Eye (tissue), 1 donor: ENCODE measurements at regions not wholly inside any gene's neighbourhood (a gene's known extent, or its start where the extent isn't known, plus 50 kb on each side); places are given as distances from the start of the nearest gene placed in this dataset.
"Not testable (repeated sequence)": the region's sequence is repeated elsewhere in the genome, so short reads cannot be mapped to it uniquely, and the experiment has no call there.

ENCODE experiments used
- DNase-seq: peaks from one replicate; pipeline ENCODE4 v3.0.0-alpha.2; 2015

DNA sequence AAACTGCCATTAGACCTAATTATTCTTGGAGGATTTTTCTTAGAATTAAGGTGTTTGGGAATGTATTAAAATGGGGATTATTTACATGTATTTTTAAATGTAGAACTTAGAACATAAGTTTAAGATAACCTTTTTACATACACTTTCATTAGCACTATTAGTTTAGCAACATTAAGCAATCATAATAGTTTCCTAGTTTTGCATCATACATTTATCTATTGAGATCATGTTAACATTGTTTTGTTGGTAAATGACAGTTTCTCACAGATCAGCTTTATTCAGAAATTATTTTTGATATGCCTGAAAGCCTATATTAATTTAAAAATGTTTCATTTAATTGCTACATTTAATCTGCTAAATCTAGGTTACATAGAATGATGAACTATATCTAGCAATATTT is 189.7 kb upstream of the PPP1R3A start:
- DNase-seq: no peak

DNA sequence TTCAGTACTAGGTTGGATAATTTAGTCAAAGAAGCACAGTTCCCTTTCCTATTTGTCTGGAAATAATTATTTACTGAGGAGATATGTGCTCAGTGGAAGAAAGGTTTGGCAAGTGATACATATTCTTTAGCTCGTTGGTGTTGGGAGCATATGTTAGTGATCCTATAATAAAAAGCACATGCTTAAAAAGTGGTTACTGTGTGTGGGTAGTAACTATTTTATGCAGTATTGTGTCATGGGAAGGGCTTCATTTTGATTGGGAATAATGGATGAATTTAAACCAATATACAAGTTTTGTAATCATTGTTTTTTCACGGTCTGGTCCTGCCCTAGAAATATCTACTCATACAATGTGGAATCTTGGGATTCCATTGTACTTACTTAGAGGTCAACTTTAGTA is 188.7 kb upstream of the PPP1R3A start:
- no peak for DNase-seq

DNA sequence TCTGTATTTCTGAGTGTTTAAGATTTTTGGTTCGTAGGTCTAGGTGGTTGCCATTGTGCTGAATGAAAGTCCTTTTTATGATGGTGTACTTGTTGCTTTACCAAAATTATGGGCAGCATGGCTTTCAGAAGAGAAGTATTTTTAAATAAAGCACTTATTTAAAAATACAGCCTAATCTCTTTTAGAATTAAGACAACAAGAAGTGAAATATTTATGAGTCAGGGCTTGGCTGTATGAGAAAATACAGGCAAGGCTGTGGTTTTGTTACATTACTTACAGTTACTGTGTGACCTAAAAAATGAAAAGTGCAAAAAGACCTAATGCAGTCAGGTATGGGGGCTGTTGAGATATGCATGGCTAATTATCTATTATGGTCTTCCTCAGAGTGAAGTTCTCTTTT is 185.2 kb upstream of the PPP1R3A start:
- DNase-seq: no peak

DNA sequence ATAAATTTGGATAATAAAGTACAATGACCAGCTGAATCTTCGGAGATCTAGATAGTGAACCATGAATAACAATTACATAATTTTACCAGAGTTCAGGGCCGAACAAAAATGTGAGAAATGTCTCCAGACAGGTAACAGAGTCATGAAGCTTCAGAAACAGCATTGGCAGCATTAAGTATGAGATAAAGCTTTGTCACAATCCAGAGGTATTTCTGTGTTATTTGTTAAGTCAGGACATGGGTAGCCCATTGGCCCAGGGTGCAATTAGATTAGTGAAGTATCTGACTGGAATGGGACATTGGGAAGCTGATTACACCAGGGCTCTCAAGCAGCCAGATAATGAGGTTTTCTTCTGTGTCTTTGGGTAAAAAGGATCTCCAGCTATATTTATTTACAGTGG is 184.2 kb upstream of the PPP1R3A start:
- DNase-seq: no peak

DNA sequence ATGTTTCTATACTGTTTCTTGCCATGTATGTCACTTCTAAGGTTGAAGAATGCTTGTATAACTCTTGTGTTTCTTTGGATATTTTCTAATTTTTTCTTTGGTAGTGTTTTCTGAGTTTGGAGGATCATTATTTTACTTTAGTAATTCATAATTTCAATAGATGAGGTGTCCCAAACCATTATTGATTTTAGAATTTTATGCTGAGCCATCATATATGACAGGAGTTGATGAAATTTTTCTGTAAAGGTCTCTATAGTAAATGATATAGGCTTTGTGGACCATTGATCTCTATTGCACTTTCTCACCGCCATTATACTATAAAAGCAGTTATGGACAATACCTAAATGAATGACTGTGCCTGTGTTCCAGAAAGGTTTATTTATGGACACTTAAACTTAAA is 183.3 kb upstream of the PPP1R3A start:
- no peak for DNase-seq

DNA sequence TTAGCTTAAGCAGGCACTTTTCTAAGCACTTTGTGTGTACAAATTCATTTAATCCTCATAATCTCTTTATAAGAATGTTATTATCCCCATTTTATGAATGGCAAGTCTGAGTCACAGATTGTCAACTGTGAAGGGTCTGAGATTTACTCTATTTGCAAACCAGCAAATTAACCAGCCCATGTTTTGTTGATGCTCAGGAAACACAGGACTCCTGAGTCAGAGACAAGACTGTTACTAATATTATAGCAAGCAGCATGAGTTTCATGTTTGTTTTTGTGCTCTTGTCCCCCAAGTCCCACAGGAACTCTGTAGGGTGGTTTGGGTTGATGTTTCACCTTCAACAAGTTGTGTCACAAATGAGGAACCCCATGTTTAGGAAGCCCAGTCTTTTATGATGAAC is 182.0 kb upstream of the PPP1R3A start:
- DNase-seq: no peak

DNA sequence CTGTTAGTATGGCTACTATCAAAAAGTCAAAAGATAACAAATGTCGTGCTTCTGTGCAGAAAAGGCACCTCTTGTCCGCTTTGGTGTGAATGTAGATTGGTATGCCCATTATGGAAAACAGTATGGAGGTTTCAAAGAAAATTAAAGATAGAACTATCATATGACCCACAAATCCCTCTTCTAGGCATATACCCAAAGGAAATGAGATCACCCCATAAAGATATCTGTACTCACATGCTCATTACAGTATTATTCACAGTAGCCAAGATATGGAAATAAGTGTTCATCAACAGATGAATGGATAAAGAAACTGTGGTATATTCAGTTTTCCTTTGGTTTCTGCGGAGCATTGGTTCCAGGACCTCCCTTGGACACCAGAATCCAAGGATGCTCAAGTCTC is 180.5 kb upstream of the PPP1R3A start:
- DNase-seq: no peak

DNA sequence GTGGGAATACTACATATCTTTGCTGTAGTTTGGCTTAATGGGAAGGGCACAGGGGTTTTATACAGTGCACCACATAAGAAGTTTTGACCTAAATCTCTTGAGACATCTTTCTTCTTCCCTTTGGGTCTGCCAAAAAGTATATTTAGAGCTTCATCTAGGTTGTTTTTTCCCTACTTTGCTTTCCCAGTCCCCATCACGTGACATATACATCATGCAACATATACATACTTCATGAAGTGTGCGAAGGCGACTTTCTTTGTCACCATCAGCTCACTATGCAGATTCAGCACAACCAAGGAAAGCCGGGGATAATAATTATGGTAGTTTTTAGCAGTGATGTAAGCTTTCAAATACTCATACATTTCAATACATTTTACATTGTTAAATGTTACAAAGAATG is 177.1 kb upstream of the PPP1R3A start:
- no peak for DNase-seq

DNA sequence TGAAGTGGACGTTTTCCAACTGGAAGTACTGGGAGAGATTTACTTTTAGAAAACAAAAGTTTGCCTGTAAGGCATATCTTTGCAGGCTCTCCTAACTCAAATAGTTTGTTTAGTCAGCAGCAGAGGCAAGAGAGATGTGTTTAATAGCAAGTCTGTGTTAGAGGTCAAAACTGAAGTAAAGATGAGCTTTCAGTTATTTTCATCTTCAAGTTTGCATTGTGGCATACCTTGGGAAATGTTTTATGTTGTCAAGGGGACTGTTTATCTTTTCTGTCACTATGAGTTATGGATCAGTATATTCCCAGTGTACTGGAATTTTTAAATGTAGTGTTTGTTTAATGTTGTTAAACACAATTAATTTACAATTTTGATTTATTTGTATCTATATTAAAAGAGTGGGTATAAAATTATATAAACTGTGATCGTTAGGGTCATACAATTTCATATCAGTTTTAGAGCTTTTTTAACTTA is 169.7 kb upstream of the PPP1R3A start:
- no peak for DNase-seq

DNA sequence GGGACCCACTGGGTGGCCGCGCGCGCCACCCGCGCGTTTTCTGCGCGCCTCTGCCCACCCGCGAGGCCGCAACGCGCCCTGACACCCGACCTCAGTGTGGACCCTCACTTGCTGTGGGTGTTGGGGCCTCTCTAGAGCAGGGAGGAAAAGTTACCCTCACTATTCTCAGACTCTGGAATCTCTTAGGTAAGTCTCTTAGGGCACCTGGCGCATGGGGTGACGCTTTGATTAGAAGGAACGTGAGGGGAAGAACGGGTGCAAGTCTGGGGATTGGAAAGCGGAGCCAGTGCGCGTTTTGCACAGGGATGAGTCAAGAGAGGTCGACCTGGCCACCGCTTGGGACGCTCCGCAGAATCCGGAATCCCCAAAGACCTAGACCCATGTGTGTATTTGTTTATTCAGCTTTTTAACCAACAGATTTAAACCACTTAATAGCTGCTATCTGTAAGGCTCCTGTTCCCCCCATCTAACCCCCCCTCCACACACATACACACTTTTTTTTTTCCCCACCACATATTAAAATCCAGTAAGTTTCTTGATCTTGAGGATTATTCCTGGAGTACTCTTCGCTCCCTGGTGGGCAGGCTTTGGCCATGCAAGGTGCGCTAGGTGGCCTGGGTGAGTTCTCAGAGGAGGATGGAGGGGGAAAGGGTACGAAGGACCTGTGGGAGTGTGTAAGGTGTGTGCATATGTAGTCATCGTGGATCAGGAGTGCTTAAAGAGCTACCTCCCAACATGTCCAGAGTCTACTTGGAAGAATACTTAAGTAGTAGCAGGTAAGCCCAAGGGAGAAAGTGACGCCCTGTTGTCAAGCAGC is 169.1 kb upstream of the PPP1R3A start:
- DNase-seq: peak; percentile 71

DNA sequence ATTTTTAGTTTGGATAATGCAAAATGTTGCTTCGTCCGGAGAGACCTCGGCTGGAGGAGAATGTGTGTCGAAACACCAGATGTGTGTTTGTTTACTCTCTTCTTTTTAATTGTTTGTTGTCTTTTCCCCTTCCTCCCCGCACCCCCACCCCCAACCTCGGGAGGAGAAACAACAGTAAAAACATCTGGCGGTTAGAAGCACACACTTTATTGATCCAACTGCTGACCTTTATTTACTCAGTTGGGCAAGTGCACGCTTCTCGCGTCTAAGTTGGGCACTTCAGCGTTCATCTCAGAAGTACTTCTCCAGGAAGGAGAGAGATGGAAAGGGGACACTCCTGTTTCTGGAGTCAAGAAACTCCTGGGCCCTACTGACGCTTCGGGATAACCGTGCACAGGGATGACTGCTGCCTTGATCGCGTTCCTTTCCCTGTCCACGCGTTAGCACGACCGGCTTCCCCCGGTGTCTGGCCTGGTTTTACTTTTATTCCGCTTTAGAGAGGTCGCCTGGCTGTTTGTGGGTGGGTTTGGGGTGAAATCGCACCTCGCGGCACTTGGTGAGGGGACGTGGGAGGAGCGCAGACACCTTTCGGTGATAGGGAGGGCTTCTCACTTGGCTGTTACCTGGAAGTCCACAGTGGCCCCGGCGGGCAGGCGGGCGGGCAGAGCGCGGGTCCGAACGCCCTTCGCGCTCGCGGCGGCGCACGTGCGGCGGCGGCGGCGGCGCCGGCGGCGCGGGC is 168.3 kb upstream of the PPP1R3A start:
- DNase-seq: peak; percentile 81

DNA sequence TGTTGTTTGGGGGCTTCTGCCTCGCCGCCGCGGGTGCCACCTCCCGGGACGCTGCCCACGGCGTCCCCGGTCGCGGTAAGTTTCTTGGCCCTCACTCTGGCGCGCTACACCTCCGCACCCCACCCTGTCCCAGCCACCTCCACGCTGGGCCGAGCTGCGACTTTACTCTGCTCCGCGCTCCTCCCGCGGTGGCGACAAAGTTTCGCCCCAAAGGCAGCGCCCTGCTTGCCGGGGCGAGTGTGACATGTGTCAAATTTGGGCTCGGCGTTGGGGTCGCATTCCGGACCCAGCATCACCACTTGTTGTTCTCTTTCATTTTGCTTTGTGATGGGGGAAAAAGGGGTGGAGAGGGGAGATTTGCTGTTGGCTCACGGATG is 167.7 kb upstream of the PPP1R3A start:
- DNase-seq: peak; percentile 81

DNA sequence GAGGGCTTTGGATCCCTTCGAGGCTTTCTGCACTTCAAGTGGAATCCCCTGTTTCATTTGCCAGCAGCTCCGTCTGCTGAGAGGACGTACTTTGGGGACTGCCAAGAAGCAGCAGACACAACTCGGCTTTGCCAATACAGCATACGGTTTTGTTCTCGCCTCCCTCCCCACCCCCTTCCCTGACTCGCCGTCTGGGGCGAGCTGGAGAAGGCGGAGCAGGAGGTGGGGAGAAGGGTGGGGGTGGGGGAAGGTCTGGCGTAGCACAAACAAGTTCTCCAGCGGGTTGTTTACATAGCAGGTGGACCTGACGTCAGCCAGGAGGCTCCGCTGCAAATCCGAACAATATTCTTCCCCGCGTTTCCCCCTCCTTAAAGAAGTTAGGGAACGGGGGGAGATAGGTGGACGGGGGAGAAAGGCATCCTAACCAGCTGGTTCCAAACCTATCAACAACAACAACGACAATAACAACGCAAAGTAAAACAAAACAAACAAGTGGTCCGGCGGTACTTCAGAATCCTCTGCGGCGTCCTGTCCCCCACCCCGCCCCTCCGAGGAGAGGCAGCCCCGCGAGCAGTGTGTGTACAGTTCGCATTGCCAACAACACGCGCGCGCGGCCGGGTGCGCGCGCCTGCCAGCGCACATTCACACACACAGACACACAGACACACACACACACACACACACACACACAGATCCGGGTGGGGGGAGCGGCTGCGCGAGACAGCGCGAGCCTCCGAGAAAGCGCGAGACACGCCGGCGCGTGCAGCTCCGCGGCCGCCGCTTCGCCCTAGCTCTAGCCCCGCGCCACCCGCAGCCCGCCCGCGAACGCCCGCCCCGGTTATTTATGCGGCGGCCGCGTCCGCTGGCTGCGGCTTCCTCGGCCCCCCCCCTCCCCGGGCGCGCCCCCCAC is 167.0 kb upstream of the PPP1R3A start:
- peak; percentile 97 for DNase-seq

DNA sequence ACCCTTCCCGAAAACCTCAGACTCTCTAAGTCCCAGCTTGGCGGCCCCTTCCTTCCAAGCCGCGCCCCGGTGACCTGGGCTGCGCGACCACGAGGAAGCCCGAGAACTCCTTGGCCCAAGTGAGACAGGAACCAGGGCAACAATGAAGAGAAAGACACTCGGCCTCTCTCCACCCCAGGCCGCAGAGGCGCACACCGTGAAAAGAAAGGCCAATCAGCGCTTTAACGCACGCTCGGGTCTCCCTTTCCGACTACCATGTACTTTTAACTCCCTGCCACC is 166.4 kb upstream of the PPP1R3A start:
- DNase-seq: no peak

DNA sequence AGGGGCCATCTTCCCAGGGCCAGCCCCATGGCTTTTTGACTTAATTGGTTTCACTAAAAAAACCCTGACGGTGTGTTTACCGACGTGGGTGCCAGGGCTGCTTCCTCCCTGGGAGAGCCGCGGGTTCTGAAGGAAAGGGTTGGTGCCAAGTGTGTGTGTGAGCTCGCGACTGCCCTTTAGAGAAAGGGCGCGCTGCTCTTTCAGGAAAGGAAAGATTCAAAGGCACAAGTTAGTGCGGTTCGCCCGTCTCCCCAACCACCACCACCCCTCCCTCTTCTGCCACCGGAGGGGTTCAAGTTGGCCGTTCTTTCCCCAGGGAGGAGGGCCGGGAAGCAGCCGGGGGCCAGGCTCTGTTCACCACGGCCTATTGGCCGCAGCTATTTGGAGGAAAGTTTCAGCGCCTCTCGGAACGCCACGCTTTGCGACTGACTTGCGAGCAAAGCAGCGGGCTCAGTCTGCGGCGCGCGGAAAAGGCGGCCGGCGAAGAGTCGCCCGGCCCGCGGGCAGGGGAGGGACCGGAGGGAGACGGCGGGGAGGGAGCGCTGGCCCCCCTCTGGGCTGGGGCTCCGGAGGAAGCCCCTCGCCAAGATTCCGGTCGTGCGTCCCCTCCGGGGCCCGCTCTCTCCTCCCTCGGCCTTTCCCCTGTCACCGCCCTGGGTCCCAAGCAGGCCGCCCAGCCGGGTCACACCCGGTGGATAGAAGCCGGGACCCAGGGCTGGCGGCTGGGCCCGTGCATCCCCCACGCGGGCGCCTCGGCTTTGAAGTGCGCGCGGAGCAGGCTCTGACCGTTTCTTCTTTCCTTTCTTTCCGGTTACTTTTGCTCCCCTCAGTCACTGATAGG is 165.9 kb upstream of the PPP1R3A start:
- peak; percentile 85 for DNase-seq

DNA sequence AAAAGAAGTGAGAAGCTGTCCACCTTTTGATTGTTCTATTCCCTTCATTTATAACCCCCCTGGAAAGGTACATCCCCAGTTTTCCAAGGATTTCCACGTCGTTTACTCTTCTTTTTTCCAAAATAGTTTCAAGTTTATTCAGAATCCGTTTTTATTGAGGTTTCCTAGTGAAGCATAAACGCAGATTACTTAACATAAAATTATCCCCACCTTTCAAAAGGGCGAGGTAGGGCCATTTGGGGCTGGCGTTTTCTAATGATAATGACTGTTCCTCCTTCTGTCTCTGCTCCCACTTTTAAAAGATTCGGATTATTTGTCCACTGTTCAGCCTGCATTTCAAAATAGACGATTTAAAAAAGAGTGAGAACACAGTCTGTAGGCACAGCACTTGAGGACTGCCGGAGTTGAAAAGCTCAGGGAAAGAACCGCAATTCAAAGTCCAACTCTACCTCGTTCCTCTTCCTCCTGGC is 165.2 kb upstream of the PPP1R3A start:
- DNase-seq: no peak

DNA sequence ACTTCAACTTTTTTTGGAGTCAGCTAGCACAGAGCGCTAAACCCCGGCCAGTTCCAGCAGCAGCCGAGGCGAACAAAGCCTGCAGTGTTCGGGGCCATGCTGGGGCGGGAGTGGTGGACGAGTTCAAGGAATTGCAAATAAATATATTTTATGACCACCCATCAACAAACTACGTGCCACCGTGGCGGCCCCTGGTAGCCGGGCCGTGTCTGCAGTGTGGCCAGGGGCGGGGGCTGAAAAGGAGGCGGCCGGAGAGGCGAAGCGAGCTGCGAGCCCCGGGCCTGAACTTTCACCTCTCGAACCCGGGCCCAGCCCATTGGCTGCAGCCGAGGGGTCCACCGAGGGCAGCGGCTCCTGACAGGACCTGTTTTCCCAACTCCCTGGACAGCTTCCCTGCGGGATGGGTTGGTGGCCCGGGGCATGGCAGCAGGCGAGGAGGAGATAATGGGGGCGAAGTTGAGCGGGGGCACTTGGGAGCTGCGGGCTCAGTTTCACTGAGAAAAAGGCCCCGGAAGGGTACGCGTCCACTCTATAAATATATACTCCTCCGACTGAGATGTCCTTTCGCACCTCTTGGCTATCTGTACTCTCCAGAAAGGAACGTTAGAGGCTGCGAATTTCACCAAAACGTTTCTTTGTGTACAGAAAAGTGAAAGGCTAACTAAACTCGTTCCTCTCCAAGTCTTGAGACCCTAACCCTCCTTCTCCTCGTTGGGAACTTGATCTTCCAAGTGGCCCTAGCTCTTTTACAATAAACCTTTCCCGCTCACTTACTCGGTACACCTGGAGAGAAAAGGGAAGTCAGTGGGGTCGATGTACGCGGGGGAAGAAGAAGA is 164.6 kb upstream of the PPP1R3A start:
- peak; percentile 84 for DNase-seq

DNA sequence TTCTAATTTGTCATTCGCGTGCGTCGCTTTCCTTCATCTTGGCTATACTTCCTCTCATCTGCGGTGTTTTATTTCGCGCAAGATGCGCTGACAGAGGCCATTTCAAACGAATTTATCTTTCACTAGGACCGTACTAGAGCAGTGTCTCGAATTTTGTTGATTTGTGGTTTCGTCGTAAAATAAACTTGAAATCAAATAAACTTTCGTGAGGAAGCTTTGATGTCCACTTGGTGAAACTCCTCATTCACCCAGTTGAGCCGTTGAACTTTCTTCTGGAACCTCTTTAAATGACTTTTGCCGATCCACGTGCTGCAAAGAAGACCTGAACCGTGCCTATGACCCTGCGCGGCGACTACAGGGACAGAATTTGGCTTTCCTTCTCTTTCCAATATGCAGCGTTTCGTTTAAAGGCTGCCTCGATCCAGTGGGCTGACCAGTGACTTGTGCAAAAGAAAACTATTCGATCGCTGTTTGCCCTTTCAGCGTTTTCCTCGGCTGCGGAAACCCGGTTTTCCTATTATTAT is 163.9 kb upstream of the PPP1R3A start:
- peak; percentile 82 for DNase-seq

DNA sequence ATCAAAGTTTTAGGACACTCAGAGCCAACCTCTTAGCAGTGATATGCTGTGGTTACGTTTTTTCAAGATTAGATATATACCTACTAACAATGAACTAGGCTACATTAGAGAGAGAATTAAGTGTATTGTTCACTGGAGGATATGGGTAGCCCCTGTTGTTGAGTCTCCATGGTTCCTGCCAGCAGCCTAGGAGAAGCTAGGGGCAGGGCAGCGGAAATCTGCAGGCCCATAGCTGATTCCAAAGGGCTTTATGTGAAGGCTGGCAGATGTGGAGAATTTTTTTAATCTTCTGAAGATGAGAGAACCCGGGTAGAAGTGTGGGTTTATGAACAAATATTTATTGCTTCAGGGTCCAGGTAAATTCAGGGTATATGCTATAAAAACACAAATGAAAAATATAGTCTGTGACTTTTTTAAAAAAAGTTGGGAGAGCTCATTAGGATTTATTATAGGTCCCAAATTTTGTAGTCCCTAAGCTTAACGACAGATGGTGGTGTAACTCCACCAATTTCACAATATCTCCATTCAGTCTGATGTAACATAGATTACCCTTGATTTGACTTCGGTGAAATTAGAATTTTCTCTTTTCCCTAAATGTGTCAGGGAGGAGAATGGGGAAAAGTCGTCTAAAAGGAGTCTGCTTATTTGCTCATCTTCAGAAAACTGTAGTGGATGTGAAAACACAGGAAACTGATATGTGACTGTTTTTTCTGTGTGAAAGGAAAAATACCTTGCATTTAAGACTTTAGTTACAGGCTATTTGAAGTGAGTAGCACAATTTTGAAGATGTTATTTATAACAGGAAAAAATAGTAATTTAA is 163.0 kb upstream of the PPP1R3A start:
- DNase-seq: peak; percentile 91

DNA sequence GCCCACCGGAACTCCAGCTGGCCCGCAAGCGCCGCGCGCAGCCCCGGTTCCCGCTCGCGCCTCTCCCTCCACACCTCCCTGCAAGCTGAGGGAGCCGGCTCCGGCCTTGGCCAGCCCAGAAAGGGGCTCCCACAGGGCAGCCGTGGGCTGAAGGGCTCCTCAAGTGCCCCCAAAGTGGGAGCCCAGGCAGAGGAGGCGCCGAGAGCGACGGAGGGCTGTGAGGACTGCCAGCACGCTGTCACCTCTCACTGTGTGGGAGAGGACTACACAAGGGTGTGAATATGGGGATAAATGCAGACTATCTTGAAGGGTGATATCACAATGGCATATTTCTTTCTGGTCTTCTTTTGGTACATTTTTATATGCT is 158.3 kb upstream of the PPP1R3A start:
- DNase-seq: not testable (repeated sequence)
